ENCODE measurements at regions not wholly inside any gene's neighbourhood (a gene's known extent, or its start where the extent isn't known, plus 50 kb on each side); places are given as distances from the start of the nearest gene placed in this dataset.

GRCh38 chr3:147615035-147615434 lies 205.9 kb downstream of the ZIC1 start:
- TF ChIP-seq CREB1 (CRISPR knock-in tag; IDR thresholded peaks at IDR 0.05; ENCODE audit: low read depth) (no peak), CTCF (conservative IDR thresholded peaks at IDR 0.05; ENCODE audit: low read depth in 2 of 2) (no peak), ZNF114 (CRISPR knock-in tag; IDR thresholded peaks at IDR 0.05) (no peak), EZH2 (IDR thresholded peaks at IDR 0.05; ENCODE audit: low read depth, unreplicated experiment) (no peak), POLR2AphosphoS5 (IDR thresholded peaks at IDR 0.05; ENCODE audit: low read depth) (no peak), EZH2phosphoT487 (IDR thresholded peaks at IDR 0.05; ENCODE audit: unreplicated experiment) (no peak), JUNB (IDR thresholded peaks at IDR 0.05; ENCODE audit: unreplicated experiment) (no peak)
- TF ChIP-seq, protein P1, sequence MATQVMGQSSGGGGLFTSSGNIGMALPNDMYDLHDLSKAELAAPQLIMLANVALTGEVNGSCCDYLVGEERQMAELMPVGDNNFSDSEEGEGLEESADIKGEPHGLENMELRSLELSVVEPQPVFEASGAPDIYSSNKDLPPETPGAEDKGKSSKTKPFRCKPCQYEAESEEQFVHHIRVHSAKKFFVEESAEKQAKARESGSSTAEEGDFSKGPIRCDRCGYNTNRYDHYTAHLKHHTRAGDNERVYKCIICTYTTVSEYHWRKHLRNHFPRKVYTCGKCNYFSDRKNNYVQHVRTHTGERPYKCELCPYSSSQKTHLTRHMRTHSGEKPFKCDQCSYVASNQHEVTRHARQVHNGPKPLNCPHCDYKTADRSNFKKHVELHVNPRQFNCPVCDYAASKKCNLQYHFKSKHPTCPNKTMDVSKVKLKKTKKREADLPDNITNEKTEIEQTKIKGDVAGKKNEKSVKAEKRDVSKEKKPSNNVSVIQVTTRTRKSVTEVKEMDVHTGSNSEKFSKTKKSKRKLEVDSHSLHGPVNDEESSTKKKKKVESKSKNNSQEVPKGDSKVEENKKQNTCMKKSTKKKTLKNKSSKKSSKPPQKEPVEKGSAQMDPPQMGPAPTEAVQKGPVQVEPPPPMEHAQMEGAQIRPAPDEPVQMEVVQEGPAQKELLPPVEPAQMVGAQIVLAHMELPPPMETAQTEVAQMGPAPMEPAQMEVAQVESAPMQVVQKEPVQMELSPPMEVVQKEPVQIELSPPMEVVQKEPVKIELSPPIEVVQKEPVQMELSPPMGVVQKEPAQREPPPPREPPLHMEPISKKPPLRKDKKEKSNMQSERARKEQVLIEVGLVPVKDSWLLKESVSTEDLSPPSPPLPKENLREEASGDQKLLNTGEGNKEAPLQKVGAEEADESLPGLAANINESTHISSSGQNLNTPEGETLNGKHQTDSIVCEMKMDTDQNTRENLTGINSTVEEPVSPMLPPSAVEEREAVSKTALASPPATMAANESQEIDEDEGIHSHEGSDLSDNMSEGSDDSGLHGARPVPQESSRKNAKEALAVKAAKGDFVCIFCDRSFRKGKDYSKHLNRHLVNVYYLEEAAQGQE (IDR thresholded peaks at IDR 0.05; ENCODE audit: unreplicated experiment), result no peak

Data from GM23338 (cell line).